Astrocyte of the spinal cord (primary cell): ENCODE measurements at regions not wholly inside any gene's neighbourhood (a gene's known extent, or its start where the extent isn't known, plus 50 kb on each side); places are given as distances from the start of the nearest gene placed in this dataset.

ENCODE experiments used
- DNase-seq: peaks from one replicate; pipeline ENCODE4 v3.0.0; 2011; ENCODE audit warnings: low read depth, low spot score
- H3K4me3 ChIP-seq: 2 replicates; pipeline ENCODE4 v1.5.1; 2011; ENCODE audit warnings: low read depth, mild to moderate bottlenecking, low read length, moderate library complexity
- CTCF ChIP-seq: IDR thresholded peaks from 2 replicates; pipeline ENCODE4 v1.5.1; 2012; ENCODE audit warnings: low read depth, mild to moderate bottlenecking, low read length, inconsistent platforms
- in situ Hi-C: cut with HindIII; loops from 2 replicates; pipeline ENCODE4 v1.10.0; 2017; ENCODE audit warnings: low sequenced_read_pairs

GRCh38 chr21:28636752-28637691, 355.7 kb downstream of the LTN1 start:
- peak; percentile 90 for DNase-seq
- H3K4me3 ChIP-seq: no peak overlapping the region
- TF ChIP-seq CTCF: no peak
- in situ Hi-C loops: no loop called here

GRCh38 chr21:28635541-28635940, 357.1 kb downstream of the LTN1 start:
- in situ Hi-C loops: no loop called here
- DNase-seq: no peak
- no peak overlapping the region for H3K4me3 ChIP-seq
- TF ChIP-seq CTCF: no peak

- no peak overlapping the region for H3K4me3 ChIP-seq
- no peak for TF ChIP-seq CTCF
- peak; percentile 83 for DNase-seq
- in situ Hi-C loops: no loop called here
Measured at GRCh38 chr21:28633839-28634555, 358.7 kb downstream of the LTN1 start.

- TF ChIP-seq CTCF: no peak
- in situ Hi-C loops: no loop called here
- no peak overlapping the region for H3K4me3 ChIP-seq
- DNase-seq: peak; percentile 62
Measured at GRCh38 chr21:28632755-28633408, 359.8 kb downstream of the LTN1 start.

GRCh38 chr21:28627691-28628090, 365.0 kb downstream of the LTN1 start:
- no peak for TF ChIP-seq CTCF
- in situ Hi-C loops: no loop called here
- no peak for DNase-seq
- no peak overlapping the region for H3K4me3 ChIP-seq

- H3K4me3 ChIP-seq: no peak overlapping the region
- no peak for DNase-seq
- in situ Hi-C loops: no loop called here
- TF ChIP-seq CTCF: no peak
Measured at GRCh38 chr21:28627261-28627660, 365.4 kb downstream of the LTN1 start.
